H9 (cell line): ENCODE measurements at regions not wholly inside any gene's neighbourhood (a gene's known extent, or its start where the extent isn't known, plus 50 kb on each side); places are given as distances from the start of the nearest gene placed in this dataset.

Experiments used
- DNase-seq: peaks from one replicate; pipeline ENCODE4 v3.0.0-alpha.2; 2017
- H2AFZ ChIP-seq: one replicate; pipeline ENCODE4 v1.6.1; 2013; ENCODE audit warnings: mild to moderate bottlenecking, low read length, control low read depth, moderate library complexity
- H2AK5ac ChIP-seq: 2 replicates; pipeline ENCODE4 v1.6.1; 2013; ENCODE audit warnings: low read length, control low read depth, mixed read lengths; ENCODE audit not compliant: insufficient read length
- H2BK120ac ChIP-seq: one replicate; pipeline ENCODE4 v1.6.1; 2013; ENCODE audit warnings: low read depth, mild to moderate bottlenecking, low read length, control low read depth, inconsistent platforms; ENCODE audit not compliant: poor library complexity, severe bottlenecking
- H2BK12ac ChIP-seq: 2 replicates; pipeline ENCODE4 v1.6.1; 2013; ENCODE audit warnings: low read length, control low read depth, mixed read lengths, low read depth; ENCODE audit not compliant: insufficient read length
- H2BK15ac ChIP-seq: 2 replicates; pipeline ENCODE4 v1.6.1; 2013; ENCODE audit warnings: low read depth, low read length, control low read depth
- H2BK20ac ChIP-seq: one replicate; pipeline ENCODE4 v1.6.1; 2013; ENCODE audit warnings: low read depth, mild to moderate bottlenecking, low read length, control low read depth, inconsistent platforms; ENCODE audit not compliant: poor library complexity, severe bottlenecking
- H2BK5ac ChIP-seq: 2 replicates; pipeline ENCODE4 v1.6.1; 2013; ENCODE audit warnings: low read length, control low read depth, mixed read lengths; ENCODE audit not compliant: insufficient read length
- H3K14ac ChIP-seq: 2 replicates; pipeline ENCODE4 v1.6.1; 2013; ENCODE audit warnings: low read length, control low read depth; ENCODE audit not compliant: insufficient read depth
- H3K18ac ChIP-seq: 2 replicates; pipeline ENCODE4 v1.6.1; 2013; ENCODE audit warnings: low read depth, mild to moderate bottlenecking, mixed read lengths, low read length, control low read depth; ENCODE audit not compliant: insufficient read length
- H3K23ac ChIP-seq: 2 replicates; pipeline ENCODE4 v1.6.1; 2013; ENCODE audit warnings: low read length, control low read depth, mixed read lengths, low read depth; ENCODE audit not compliant: insufficient read length
- H3K23me2 ChIP-seq: 2 replicates; pipeline ENCODE4 v1.6.1; 2013; ENCODE audit warnings: low read depth, mild to moderate bottlenecking, mixed read lengths, low read length, control low read depth; ENCODE audit not compliant: insufficient read length, poor library complexity, severe bottlenecking
- H3K27ac ChIP-seq: 2 replicates; pipeline ENCODE4 v1.5.1; 2013; ENCODE audit warnings: low read length, control low read depth, mixed read lengths, low read depth; ENCODE audit not compliant: insufficient read length
- H3K27me3 ChIP-seq: 2 replicates; pipeline ENCODE4 v1.6.1; 2013; ENCODE audit warnings: low read length, control low read depth, inconsistent platforms; ENCODE audit not compliant: insufficient read depth
- H3K4ac ChIP-seq: 2 replicates; pipeline ENCODE4 v1.6.1; 2013; ENCODE audit warnings: low read depth, mild to moderate bottlenecking, control low read depth, inconsistent platforms, low read length, moderate library complexity
- H3K4me1 ChIP-seq: 2 replicates; pipeline ENCODE4 v1.6.1; 2013; ENCODE audit warnings: low read length, control low read depth, inconsistent platforms; ENCODE audit not compliant: insufficient read depth
- H3K4me2 ChIP-seq: 2 replicates; pipeline ENCODE4 v1.6.1; 2013; ENCODE audit warnings: low read length, control low read depth, mixed read lengths; ENCODE audit not compliant: insufficient read length, insufficient read depth
- H3K56ac ChIP-seq: 2 replicates; pipeline ENCODE4 v1.6.1; 2013; ENCODE audit warnings: low read depth, mild to moderate bottlenecking, mixed read lengths, low read length, control low read depth; ENCODE audit not compliant: insufficient read length
- H3K79me1 ChIP-seq: 2 replicates; pipeline ENCODE4 v1.6.1; 2013; ENCODE audit warnings: low read depth, mild to moderate bottlenecking, moderate library complexity, low read length, control low read depth, inconsistent platforms; ENCODE audit not compliant: insufficient read depth, poor library complexity, severe bottlenecking
- H3K79me2 ChIP-seq: 2 replicates; pipeline ENCODE4 v1.6.1; 2013; ENCODE audit warnings: low read length, control low read depth, inconsistent platforms; ENCODE audit not compliant: insufficient read depth
- H3K9ac ChIP-seq: 2 replicates; pipeline ENCODE4 v1.6.1; 2013; ENCODE audit warnings: low read length, control low read depth, mixed read lengths; ENCODE audit not compliant: insufficient read length; ENCODE audit errors: extremely low read depth
- H3K9me3 ChIP-seq: one replicate; pipeline ENCODE4 v1.6.1; 2013; ENCODE audit warnings: low read depth, low read length, inconsistent platforms; ENCODE audit not compliant: control insufficient read depth
- H3T11ph ChIP-seq: one replicate; pipeline ENCODE4 v1.6.1; 2013; ENCODE audit warnings: mild to moderate bottlenecking, low read length, control low read depth, inconsistent platforms
- H4K20me1 ChIP-seq: one replicate; pipeline ENCODE4 v1.6.1; 2013; ENCODE audit not compliant: control insufficient read depth, insufficient read length, insufficient read depth
- H4K5ac ChIP-seq: 2 replicates; pipeline ENCODE4 v1.6.1; 2013; ENCODE audit warnings: low read depth, mild to moderate bottlenecking, mixed read lengths, low read length, control low read depth; ENCODE audit not compliant: insufficient read length
- H4K8ac ChIP-seq: replicated peaks from 2 replicates; pipeline ENCODE4 v1.6.1; 2013; ENCODE audit warnings: low read length, control low read depth, mixed read lengths, low read depth; ENCODE audit not compliant: insufficient read length
- H4K91ac ChIP-seq: 2 replicates; pipeline ENCODE4 v1.6.1; 2013; ENCODE audit warnings: low read depth, mild to moderate bottlenecking, moderate library complexity, mixed read lengths, low read length, control low read depth; ENCODE audit not compliant: insufficient read length
- H3K27ac Mint-ChIP-seq, 3 experiments: 2 replicates in 2 of 3; 3 replicates in 1 of 3; pipeline ENCODE4 v1.8.0; 2020 to 2021; ENCODE audit warnings: mixed read lengths in 3 of 3, mild to moderate bottlenecking in 1 of 3, moderate library complexity in 1 of 3
- H3K27me3 Mint-ChIP-seq: 2 replicates; pipeline ENCODE4 v1.8.0; 2021; ENCODE audit warnings: low read depth, mild to moderate bottlenecking, moderate library complexity, mixed read lengths
- H3K36me3 Mint-ChIP-seq, 3 experiments: 2 replicates in 2 of 3; 3 replicates in 1 of 3; pipeline ENCODE4 v1.8.0; 2020 to 2021; ENCODE audit warnings: low read depth in 3 of 3, mixed read lengths in 3 of 3; ENCODE audit not compliant: insufficient read depth in 1 of 3
- H3K4me1 Mint-ChIP-seq, 2 experiments: 2 replicates each; pipeline ENCODE4 v1.8.0; 2020; ENCODE audit warnings: mixed read lengths in 2 of 2
- H3K4me3 Mint-ChIP-seq, 2 experiments: 2 replicates in 1 of 2; 3 replicates in 1 of 2; pipeline ENCODE4 v1.8.0; 2020 to 2021; ENCODE audit warnings: mild to moderate bottlenecking in 2 of 2, mixed read lengths in 2 of 2, moderate library complexity in 1 of 2
- H3K9me3 Mint-ChIP-seq, 2 experiments: 2 replicates in 1 of 2; 3 replicates in 1 of 2; pipeline ENCODE4 v1.8.0; 2020; ENCODE audit warnings: mild to moderate bottlenecking in 2 of 2, mixed read lengths in 2 of 2, moderate library complexity in 1 of 2
- WGBS: extraction: QIAGEN DNeasy Blood & Tissue Kit; methylation state at CpG from one replicate; pipeline ENCODE4 v1.1.7; 2013; ENCODE audit warnings: missing lambda C conversion rate, low lambda C conversion rate, mixed read lengths; ENCODE audit not compliant: insufficient read length; ENCODE audit errors: extremely low coverage; 5-methylcytosine and 5-hydroxymethylcytosine counted together
- TF ChIP-seq, protein P1 (sequence below): fragments of 200-600 bp; sonication (generic); conservative IDR thresholded peaks from 3 replicates; pipeline ENCODE4 v1.8.0; 2021; ENCODE audit warnings: antibody characterized with exemption, mild to moderate bottlenecking

DNA sequence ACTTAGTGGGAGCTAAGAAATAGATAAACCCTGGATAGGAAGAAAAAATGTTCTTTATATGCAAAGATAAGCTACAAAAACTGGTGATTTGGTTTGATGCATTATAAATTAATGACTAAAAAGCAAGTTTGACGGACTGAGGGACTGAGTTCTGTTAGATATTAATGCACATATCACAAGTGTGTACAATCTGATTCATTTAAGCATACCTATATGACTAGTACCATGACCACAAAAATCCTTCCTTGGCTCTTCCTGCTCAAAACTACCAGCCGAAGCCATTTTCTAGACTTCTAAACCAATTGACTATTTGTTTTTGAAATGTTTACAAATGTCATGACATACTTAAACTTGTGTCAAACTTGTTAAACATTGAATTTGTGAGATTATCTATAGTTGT is 374.5 kb upstream of the MON1B start:
- Histone ChIP-seq H3K14ac (no peak overlapping the region), H2AFZ (no peak overlapping the region), H3K79me2 (no peaks in the 10 kb centered on the region), H4K8ac (no peak overlapping the region), H3K23me2 (no peaks in the 10 kb centered on the region), H3K9me3 (no peaks in the 10 kb centered on the region), H3K4ac (no peak overlapping the region), H2BK5ac (no peak overlapping the region), H3K18ac (no peak overlapping the region), H4K5ac (no peak overlapping the region), H3K4me2 (no peak overlapping the region), H3K4me1 (no peaks in the 10 kb centered on the region), H3K23ac (no peak overlapping the region), H3T11ph (no peak overlapping the region), H2AK5ac (no peak overlapping the region), H2BK120ac (no peak overlapping the region), H3K56ac (no peak overlapping the region), H4K20me1 (no peaks in the 10 kb centered on the region), H2BK20ac (no peak overlapping the region), H2BK12ac (no peak overlapping the region), H3K79me1 (no peaks in the 10 kb centered on the region), H3K9ac (no peak overlapping the region), H2BK15ac (no peak overlapping the region), H3K27ac (no peak overlapping the region), H3K27me3 (no peaks in the 10 kb centered on the region), H4K91ac (no peak overlapping the region)
- TF ChIP-seq, protein P1, sequence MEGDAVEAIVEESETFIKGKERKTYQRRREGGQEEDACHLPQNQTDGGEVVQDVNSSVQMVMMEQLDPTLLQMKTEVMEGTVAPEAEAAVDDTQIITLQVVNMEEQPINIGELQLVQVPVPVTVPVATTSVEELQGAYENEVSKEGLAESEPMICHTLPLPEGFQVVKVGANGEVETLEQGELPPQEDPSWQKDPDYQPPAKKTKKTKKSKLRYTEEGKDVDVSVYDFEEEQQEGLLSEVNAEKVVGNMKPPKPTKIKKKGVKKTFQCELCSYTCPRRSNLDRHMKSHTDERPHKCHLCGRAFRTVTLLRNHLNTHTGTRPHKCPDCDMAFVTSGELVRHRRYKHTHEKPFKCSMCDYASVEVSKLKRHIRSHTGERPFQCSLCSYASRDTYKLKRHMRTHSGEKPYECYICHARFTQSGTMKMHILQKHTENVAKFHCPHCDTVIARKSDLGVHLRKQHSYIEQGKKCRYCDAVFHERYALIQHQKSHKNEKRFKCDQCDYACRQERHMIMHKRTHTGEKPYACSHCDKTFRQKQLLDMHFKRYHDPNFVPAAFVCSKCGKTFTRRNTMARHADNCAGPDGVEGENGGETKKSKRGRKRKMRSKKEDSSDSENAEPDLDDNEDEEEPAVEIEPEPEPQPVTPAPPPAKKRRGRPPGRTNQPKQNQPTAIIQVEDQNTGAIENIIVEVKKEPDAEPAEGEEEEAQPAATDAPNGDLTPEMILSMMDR: no peak
- Mint-ChIP-seq H3K27me3 (no peaks in the 10 kb centered on the region), H3K36me3 (no peaks in the 10 kb centered on the region), H3K4me1 (no peaks in the 10 kb centered on the region), H3K27ac (no peak overlapping the region), H3K9me3 (peaks cover 0 to 5% of the 10 kb centered on the region in 2 experiments; a peak in 2 of 5 replicates), H3K4me3 (no peak overlapping the region)
- WGBS: no CpG with 5 or more reads among the region's 2 CpGs
- DNase-seq: no peak
